Mammary epithelial cell (primary cell): ENCODE measurements at regions not wholly inside any gene's neighbourhood (a gene's known extent, or its start where the extent isn't known, plus 50 kb on each side); places are given as distances from the start of the nearest gene placed in this dataset.

Experiments
- EZH2 ChIP-seq: IDR thresholded peaks from 2 replicates; pipeline ENCODE4 v1.6.1; 2012; ENCODE audit warnings: low read length, inconsistent platforms, borderline replicate concordance
- TF ChIP-seq, protein P1 (sequence below), 2 donors: IDR thresholded peaks in 1 of 2; conservative IDR thresholded peaks in 1 of 2; 2 replicates each; pipeline ENCODE4 v1.5.1; 2011 to 2012; ENCODE audit warnings: inconsistent platforms in 2 of 2, low read length in 2 of 2, mild to moderate bottlenecking in 2 of 2, control low read depth in 1 of 2, low read depth in 1 of 2; ENCODE audit not compliant: insufficient read depth in 1 of 2; ENCODE audit errors: extremely low read depth in 1 of 2

DNA sequence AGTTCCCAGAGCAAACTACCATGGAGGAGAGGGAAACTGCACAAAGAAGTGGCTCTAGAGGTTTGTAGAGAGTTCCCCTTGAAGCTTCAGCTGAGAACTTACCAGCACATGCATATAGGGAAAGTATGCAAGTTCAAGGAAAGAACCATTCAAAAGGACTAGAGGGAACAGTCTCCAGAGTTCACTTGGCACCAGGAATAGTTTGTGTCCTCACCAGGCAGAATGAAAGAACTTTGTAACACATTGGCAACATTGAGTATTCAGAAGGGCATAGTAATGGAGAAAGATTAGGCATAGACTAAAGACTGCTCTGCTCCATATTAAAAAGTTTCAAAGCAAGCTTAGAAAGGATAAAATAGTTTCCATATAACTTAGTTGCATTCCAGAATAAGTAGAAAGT lies 155.4 kb upstream of the TOM1L1 start:
- TF ChIP-seq, protein P1, sequence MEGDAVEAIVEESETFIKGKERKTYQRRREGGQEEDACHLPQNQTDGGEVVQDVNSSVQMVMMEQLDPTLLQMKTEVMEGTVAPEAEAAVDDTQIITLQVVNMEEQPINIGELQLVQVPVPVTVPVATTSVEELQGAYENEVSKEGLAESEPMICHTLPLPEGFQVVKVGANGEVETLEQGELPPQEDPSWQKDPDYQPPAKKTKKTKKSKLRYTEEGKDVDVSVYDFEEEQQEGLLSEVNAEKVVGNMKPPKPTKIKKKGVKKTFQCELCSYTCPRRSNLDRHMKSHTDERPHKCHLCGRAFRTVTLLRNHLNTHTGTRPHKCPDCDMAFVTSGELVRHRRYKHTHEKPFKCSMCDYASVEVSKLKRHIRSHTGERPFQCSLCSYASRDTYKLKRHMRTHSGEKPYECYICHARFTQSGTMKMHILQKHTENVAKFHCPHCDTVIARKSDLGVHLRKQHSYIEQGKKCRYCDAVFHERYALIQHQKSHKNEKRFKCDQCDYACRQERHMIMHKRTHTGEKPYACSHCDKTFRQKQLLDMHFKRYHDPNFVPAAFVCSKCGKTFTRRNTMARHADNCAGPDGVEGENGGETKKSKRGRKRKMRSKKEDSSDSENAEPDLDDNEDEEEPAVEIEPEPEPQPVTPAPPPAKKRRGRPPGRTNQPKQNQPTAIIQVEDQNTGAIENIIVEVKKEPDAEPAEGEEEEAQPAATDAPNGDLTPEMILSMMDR (conservative IDR thresholded peaks at IDR 0.05 in 1 of 2, IDR thresholded peaks at IDR 0.05 in 1 of 2; ENCODE audit: extremely low read depth in 1 of 2, insufficient read depth in 1 of 2, low read depth in 1 of 2, low read length in 2 of 2): no peak
- TF ChIP-seq EZH2: no peak
